Osteocyte (in vitro differentiated cells): ENCODE measurements at regions not wholly inside any gene's neighbourhood (a gene's known extent, or its start where the extent isn't known, plus 50 kb on each side); places are given as distances from the start of the nearest gene placed in this dataset.

ENCODE experiments used
- DNase-seq: peaks from one replicate; pipeline ENCODE4 v3.0.0; 2021; ENCODE audit warnings: mixed read lengths; ENCODE audit not compliant: unreplicated experiment; ENCODE audit errors: extremely low spot score
- H3K27ac Mint-ChIP-seq: one replicate; pipeline ENCODE4 v1.8.0; 2021; ENCODE audit warnings: mild to moderate bottlenecking, mixed read lengths; ENCODE audit not compliant: unreplicated experiment
- H3K27me3 Mint-ChIP-seq: one replicate; pipeline ENCODE4 v1.8.0; 2021; ENCODE audit warnings: mixed read lengths; ENCODE audit not compliant: unreplicated experiment
- H3K36me3 Mint-ChIP-seq: one replicate; pipeline ENCODE4 v1.8.0; 2021; ENCODE audit warnings: mixed read lengths; ENCODE audit not compliant: unreplicated experiment
- H3K4me1 Mint-ChIP-seq: one replicate; pipeline ENCODE4 v1.8.0; 2021; ENCODE audit warnings: mixed read lengths; ENCODE audit not compliant: unreplicated experiment
- H3K4me3 Mint-ChIP-seq: one replicate; pipeline ENCODE4 v1.8.0; 2021; ENCODE audit warnings: mild to moderate bottlenecking, moderate library complexity, mixed read lengths; ENCODE audit not compliant: unreplicated experiment
- H3K9me3 Mint-ChIP-seq: one replicate; pipeline ENCODE4 v1.8.0; 2021; ENCODE audit warnings: mixed read lengths; ENCODE audit not compliant: unreplicated experiment
- CTCF ChIP-seq: fragments of 200-600 bp; sonication (generic); IDR thresholded peaks from 2 replicates; pipeline ENCODE4 v1.5.0; 2021; ENCODE audit warnings: antibody characterized with exemption, mild to moderate bottlenecking, moderate library complexity

GRCh38 chr14:35921745-35922144, 95.6 kb downstream of the BRMS1L start:
- no peak for TF ChIP-seq CTCF
- Mint-ChIP-seq H3K4me1 (no peaks in the 10 kb centered on the region), H3K27ac (no peak overlapping the region), H3K27me3 (peaks cover 15% of the 10 kb centered on the region), H3K9me3 (no peaks in the 10 kb centered on the region), H3K36me3 (no peaks in the 10 kb centered on the region), H3K4me3 (no peak overlapping the region)
- no peak for DNase-seq
